Activated T-cell treated with anti-CD3 and anti-CD28 coated beads for 48 hours (primary cell): ENCODE measurements at regions not wholly inside any gene's neighbourhood (a gene's known extent, or its start where the extent isn't known, plus 50 kb on each side); places are given as distances from the start of the nearest gene placed in this dataset.
"Not testable (repeated sequence)": the region's sequence is repeated elsewhere in the genome, so short reads cannot be mapped to it uniquely, and the experiment has no call there.

Experiments used
- DNase-seq: peaks from one replicate; pipeline ENCODE4 v3.0.0-alpha.2; 2020; ENCODE audit warnings: low read depth

DNA sequence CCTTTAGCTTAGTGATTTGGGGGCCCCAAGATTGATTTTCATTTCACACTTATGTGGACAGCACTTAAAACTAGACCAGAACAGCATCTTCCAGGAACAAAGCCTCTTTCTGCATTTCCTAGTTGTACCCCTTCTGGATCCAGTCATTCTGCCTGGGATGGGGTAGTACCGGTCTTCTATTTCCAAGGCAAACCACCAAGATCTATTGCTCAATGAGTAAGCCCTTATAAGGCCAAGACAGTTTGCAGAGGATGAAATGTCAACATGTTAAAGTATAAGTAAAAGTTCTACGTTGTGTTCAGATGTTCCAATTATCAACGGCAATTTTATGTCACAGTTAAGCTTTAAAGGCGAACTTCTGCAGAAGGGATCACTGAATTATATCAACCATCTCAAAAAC is 106.9 kb upstream of the ZNF746 start:
- DNase-seq = no peak

DNA sequence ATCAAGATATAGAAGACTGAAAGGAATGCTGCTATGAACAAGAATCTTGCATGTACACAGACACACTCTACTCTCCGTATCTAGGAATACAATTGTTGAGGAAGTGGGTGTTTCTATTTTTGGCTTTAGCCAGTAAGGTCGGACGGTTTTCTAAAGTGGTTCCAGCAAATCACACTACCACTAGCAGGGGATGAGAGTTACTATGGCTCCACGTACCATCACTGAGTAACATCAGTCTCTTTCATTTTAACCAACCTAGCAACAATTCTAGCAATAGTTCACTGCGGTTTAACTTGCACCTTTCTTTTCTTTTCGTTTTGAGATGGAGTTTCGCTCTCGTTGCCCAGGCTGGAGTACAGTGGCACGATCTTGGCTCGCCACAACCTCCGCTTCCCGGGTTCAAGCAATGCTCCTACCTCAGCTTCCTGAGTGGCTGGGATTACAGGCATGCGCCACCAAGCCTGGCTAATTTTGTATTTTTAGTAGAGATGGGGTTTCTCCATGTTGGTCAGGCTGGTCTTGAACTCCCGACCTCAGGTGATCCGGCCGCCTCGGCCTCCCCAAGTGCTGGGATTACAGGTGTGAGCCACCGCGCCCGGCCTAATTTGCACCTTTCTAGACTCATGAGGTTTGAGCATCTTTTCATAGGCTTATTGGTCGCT is 103.2 kb upstream of the ZNF746 start:
- peak; percentile 54 for DNase-seq

DNA sequence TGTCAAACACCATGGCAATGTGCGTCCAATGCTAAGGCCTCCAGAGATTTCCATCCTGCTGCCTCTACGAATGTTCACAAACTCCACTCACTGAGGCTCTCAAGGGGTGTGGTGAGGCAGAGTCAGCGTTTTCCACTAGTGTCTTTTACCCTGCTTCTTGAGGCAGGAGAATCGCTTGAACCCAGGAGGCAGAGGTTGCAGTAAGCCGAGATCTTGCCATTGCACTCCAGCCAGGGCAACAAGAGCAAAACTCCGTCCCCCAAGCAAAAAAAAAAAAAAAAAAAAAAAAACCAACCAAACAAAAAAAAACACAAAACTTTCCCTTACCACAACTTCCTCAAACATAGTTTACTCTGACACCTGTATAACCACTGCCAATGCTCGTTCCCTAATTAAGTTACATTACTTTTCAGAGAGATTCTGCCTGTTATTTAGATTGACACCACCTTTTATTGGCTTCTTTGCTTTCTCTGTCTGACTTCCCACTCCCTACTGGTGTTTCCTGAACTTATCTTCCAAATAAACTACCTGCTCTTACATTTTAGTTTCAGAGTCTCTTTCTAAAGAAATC is 102.1 kb upstream of the ZNF746 start:
- no peak for DNase-seq

DNA sequence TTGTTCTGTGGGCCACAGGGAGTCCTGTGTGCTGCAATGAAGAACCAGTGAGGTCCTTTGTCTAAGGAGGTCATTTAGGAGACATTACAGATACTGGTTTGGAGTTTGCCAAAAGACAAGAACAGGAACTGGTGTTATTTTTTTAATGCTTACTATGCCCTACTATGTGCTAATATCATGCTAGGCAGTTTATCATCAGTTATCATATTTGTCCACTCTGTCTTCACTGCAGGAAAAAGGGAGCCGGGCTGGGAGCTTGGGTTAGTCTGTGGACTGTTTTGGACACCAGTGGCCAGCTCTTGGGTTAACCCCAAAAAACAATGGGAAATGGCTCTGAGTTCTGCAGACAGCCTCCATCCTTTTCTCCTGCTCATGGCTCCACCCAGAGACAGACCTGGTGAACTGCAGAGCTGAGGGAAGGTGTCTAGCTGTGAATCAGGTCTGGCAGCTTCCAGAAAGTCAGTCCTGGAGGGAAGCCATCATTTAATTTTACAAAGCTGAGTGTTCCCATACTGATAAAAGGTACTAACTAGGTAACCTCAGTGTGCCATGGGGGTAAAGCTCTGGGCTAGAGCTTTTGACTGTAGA is 101.2 kb upstream of the ZNF746 start:
- DNase-seq = peak; percentile 29

DNA sequence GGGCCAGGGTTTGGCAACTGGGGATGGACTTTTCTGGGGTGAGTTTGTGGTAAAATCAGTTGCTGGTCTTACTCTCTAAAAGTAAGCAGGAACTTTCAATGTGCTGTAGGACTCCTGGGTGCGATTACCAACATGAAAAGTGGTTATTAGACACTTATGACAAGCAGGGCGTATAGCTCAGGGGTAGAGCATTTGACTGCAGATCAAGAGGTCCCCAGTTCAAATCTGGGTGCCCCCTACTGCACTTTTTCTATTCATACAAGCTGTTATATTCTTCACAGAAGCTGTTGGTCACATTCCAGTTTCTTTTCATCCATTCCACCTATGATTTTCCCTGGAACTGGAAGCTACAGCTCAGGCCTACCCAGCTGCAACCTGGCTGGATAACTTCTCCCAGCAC is 100.2 kb upstream of the ZNF746 start:
- not testable (repeated sequence) for DNase-seq

DNA sequence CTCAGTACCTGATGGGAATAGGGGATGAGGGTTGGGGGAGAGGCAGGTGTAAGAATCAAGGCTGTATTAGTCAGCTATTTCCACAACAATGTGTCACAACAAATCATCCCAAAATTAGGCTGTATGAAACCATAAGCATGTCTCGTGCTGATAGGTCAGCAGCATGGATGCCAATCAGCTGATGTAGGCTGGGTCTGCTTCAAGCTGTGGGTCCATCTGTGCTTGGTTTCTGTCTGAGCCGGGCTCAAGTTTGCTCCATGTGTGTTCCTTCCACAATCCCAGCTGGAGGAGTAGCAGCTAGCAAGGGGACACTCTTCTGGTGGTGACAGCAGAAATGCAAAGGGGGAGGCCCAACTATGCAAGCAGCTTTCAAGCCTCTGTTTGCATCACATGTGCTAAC is 97.9 kb upstream of the ZNF746 start:
- DNase-seq = no peak

DNA sequence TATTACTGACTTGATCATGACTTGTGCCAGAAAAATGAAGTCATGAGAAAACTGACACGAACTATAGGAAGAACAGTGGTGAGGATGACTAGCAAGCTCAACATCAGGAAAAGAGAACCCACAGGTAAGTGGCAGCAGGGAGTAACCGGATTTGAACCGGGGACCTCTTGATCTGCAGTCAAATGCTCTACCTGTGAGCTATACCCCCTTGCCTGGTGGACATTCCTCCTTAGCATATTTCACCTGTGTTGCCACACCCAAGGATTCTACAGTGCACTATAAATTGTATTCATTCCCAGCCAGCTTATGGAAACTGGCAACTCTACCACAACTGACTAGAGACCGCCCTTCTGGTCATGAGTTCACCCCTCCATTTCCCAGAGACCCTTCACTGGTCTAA is 97.5 kb upstream of the ZNF746 start:
- no peak for DNase-seq

DNA sequence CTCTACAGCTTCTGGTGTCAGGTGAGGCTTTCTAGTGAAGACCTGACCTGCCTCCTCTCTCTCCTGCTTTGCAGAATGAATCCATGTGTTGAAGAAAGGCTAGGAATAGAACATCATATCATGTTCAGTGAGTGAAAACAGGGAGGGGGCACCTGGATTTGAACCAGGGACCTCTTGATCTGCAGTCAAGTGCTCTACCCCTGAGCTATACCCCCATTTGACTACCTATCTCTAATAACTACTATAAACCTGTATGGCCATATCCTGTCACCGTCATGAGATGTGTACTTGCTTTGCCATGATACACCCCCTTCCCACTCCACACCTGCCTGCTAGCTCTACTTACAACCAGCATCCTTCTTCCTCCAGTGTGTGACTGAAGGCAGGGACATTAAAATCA is 91.3 kb upstream of the ZNF746 start:
- DNase-seq = no peak

DNA sequence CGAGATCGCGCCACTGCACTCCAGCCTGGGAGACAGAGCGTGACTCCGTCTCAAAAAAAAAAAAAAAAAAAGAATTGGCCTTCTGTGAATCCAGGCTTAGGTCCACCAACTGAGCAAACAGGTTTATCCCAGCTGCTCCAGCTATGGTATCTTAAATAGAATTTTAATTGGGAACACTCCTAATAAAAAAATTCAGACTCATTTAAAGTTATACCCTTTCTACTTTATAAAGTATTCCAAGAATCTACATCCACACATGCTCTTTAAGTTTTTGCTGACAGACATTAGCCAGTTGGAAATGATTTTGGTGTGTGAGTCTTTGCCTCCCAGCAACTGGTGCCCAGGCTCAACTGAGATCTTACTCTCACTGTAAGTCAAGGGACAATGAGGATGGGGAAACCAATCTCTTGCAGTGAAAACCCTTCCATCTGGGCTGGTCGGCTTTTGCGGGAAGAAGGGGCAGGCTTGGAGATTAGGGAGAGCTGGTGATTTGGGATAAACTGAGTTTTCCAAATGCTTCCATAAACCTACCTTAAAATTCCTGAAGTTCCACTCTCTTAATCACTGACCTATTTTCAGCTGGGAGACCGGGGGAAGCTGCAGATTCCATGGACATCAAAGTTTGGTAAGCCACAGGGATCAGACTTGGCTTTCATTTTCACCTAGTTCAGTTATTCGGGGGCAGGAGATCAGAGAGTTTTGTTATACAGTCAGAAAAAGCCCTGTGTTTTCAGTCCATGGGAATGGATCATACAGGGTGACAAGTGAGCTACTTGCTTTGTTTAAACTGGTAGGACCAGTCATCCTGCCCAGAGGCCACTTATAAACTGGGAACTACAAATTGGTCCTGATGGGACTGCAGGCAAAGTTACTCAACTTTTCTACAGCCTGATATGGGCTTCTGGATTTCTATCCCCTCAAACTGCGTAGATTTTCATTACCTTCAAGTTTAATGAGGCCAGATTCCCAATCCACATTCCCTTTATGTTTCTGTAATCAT is 89.3 kb upstream of the ZNF746 start:
- no peak for DNase-seq

DNA sequence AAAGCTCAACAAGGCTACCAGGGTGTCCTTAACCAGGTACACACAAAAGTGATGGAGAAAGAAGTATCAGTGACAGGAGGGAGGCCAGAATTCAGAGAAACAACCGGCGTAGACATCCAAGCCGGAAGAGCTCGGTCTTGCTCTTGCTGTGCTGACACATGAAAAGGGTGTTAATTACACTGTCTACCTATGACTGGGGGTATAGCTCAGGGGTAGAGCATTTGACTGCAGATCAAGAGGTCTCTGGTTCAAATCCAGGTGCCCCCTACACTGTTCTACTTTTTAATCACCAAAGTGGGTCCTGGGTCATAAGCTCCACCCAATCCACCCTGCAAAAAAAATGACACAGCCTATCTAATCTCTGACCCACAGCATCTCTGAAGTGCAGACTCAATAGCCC is 86.9 kb upstream of the ZNF746 start:
- DNase-seq = no peak

DNA sequence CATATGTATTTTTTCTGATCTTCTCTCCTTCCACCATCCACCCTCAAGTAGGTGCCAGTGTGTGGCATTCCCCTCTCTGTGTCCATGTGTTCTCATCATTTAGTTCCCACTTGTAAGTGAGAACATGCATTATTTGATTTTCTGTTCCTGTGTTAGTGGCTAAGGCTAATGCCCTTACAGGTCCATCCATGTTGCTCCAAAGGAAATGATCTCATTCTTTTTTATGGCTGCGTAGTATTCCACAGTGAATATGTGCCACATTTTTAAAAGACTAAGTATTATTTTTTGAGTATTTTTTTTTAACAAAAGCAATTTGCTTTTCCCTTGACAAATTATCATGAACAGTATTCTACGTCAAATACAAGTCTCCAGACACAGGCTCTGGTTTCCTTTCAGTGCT is 86.4 kb upstream of the ZNF746 start:
- no peak for DNase-seq

DNA sequence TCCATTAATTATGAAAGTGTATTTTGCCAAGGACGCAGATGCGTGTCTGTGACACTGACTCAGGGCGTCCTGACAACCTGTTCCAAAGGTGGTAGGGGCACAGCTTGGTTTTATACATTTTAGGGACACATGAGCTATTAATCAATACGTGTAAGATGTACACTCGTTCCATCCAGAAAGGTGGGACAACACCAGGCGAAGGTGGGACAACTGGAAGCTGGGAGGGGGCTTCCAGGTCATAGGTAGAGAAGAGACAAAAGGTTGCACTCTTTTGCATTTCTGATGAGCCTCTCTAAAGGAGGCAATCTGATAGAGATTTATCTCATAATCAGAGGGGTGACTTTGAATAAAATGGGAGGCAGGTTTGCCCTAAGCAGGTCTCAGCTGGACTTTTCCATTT is 82.7 kb upstream of the ZNF746 start:
- no peak for DNase-seq

DNA sequence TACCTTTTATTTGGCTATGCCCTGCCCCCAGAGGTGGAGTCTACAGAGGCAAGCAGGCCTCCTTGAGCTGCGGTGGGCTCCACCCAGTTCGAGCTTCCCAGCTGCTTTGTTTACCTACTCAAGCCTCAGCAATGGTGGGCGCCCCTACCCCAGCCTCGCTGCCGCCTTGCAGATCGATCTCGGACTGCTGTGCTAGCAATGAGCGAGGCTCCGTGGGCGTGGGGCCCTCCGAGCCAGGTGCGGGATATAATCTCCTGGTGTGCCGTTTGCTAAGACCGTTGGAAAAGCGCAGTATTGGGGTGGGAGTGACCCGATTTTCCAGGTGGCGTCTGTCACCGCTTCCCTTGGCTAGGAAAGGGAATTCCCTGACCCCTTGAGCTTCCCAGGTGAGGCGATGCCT is 81.8 kb upstream of the ZNF746 start:
- not testable (repeated sequence) for DNase-seq

DNA sequence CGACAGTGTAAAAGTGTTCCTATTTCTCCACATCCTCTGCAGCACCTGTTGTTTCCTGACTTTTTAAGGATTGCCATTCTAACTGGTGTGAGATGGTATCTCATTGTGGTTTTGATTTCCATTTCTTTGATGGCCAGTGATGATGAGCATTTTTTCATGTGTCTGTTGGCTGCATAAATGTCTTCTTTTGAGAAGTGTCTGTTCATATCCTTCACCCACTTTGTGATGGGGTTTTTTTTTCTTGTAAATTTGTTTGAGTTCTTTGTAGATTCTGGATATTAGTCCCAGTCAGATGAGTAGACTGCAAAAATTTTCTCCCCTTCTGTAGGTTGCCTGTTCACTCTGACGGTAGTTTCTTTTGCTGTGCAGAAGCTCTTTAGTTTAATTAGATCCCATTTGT is 76.8 kb upstream of the ZNF746 start:
- DNase-seq = not testable (repeated sequence)

DNA sequence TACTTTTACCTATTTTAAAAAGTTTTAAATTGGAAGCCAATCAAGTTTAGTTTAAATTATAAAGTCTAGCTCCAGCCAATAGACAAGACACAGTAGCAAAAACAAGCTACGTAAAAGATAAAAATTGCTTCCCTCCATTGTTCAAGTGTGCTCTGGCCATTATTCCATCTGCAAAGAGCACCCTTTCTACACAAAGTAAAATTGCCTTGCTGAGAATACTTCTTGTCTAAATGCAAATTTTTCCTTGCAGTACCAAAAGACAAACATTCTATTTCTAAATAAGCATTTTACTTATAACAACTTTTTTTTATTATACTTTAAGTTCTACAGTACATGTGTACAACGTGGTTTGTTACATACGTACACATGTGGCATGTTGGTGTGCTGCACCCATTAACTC is 75.9 kb upstream of the ZNF746 start:
- DNase-seq = no peak

DNA sequence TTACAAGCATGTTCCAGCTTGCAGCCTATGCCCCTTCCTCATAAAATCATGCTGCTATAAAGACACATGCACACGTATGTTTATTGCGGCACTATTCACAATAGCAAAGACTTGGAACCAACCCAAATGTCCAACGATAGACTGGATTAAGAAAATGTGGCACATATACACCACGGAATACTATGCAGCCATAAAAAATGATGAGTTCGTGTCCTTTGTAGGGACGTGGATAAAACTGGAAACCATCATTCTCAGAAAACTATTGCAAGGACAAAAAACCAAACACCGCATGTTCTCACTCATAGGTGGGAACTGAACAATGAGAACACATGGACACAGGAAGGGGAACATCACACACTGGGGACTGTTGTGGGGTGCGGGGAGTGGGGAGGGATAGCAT is 75.3 kb upstream of the ZNF746 start:
- not testable (repeated sequence) for DNase-seq

DNA sequence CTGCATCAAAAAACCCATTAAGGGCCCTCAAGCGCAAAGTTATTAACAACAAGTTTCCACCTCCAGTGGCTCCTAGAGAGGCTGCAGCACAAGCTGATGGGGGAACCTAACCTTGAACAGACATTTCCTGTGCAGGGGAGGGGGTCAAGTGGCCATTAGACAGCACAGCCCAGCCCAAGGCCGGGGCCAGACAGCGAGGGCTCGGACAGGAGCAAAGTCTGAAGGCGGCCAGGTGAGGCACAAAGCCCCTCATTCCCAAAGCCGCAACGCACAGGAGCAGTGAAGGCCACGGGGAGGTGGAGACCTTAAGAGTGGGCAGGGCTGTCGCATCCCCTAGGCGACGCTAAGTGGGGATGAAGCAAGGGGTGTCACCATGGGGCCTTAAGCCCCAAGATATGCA is 73.2 kb upstream of the ZNF746 start:
- DNase-seq = no peak

DNA sequence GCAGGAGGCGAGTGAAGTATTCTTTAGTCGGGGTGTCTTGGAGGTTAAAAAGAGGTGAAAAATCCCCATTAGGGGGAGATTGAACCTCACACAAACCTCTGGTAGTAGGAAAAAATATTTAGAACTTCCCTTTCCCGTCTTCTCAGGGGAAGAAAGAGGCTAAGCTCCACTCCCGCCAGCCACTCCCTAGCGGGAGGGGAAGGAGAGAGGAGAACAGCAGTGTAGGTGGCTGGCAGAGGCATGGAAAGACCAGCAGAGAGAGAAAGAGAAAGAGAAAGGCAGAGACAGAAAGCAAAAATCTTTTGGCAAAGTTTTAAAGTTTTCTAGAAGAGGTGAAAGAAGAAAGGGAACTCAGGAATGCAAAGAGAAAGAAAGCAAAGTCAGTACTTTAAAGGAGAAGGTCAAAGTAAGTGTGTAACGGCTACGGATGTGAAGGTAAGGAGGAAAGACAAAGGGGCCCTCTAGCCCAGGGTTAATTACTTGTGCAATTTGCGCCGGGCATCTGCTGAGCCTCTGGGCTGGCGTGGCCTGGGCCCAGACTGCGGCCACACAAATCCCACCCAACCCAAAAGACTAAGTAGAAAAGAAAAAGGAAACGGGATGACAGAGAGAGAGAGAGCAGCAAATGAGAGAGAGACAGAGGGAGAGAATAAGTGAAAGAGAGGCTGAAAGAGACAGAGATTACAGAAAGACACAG is 72.3 kb upstream of the ZNF746 start:
- DNase-seq = no peak

DNA sequence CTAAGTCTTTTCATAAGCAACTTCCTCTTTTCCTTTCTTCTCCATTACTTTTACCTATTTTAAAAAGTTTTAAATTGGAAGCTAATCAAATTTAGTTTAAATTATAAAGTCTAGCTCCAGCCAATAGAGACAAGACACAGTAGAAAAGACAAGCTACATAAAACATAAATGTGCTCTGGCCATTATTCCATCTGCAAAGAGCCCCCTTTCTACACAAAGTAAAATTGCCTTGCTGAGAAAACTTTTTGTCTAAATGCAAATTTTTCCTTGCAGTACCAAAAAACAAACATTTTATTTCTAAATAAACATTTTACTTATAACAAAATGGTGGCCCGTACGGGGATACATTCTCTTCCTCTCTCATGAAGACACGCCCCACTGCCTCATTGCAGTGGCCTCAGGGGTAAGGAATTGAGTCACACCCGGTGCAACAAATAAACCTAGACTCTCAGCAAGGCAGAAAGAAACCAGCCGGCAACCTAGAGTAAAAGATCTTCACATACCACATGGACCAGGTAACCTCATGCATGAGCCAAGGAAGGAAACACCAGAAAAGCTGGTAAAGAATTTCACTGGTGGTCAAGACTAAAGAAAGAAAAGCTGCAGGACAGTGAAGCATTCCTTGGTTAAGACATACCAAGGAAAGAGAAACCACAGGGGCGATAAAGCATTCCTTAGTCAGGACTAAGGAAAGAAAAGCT is 71.6 kb upstream of the ZNF746 start:
- no peak for DNase-seq

DNA sequence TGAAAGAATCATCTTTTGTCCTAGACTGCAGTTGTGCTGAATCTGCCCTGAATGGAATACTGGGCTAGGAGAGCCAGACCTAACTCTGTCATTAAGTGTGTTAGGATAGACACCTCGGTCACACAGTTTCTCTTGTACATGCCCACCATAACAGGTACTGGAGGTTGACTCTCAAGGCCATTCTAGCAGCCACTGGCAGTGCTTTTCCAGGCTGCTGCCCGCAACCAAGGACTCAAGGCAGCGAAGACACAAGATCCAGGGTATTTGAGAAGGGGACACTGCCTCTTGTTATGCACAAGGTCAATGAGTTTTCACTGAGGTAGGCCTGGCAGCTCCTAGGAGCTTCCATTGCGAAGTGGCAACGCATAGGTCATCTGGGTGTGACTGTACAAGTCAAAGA is 70.6 kb upstream of the ZNF746 start:
- no peak for DNase-seq

DNA sequence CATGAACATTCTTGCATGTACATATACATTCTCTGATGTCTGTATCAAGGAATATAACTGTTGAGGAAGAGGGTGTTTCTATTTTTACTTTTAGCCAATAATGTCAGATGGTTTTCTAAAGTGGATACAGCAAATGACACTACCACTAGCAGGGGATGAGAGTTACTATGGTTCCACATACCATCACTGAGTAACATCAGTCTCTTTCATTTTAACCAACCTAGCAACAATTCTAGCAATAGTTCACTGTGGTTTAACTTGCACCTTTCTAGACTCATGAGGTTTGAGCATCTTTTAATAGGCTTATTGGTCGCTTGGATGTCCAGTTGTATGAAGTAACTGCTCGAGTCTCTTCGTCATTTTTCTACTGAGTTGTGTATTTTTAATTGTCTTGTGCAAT is 68.5 kb upstream of the ZNF746 start:
- no peak for DNase-seq

DNA sequence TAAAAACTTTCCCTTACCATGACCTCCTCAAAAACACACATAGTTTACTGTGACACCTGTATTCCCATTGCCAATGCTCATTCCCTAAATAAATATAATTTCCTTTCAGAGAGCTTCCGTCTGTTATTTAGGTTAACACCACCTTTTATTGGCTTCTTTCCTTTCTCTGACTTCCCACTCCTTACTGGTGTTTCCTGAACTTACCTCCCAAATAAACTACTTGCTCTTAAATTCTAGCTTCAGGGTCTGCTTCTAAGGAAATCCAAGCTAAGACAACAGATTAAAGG is 67.4 kb upstream of the ZNF746 start:
- DNase-seq = no peak
